GM21367 (cell line): ENCODE measurements at regions not wholly inside any gene's neighbourhood (a gene's known extent, or its start where the extent isn't known, plus 50 kb on each side); places are given as distances from the start of the nearest gene placed in this dataset.

Source experiments
- ATAC-seq: cut with Tn5 transposase; IDR thresholded peaks from one replicate; pipeline ENCODE4 v1.9.1; 2021; ENCODE audit not compliant: unreplicated experiment

GRCh38 chr16:85502357-85502756 is 110.8 kb upstream of the GSE1 start:
- no peak for ATAC-seq

- no peak for ATAC-seq
Measured at GRCh38 chr16:85503679-85504231, 109.4 kb upstream of the GSE1 start.

- no peak for ATAC-seq
Measured at GRCh38 chr16:85504242-85504641, 108.9 kb upstream of the GSE1 start.

- no peak for ATAC-seq
Measured at GRCh38 chr16:85505794-85506634, 107.1 kb upstream of the GSE1 start.

- no peak for ATAC-seq
Measured at GRCh38 chr16:85506635-85506911, 106.5 kb upstream of the GSE1 start.

GRCh38 chr16:85507342-85507741 is 105.8 kb upstream of the GSE1 start:
- ATAC-seq = no peak

GRCh38 chr16:85508388-85508787 is 104.7 kb upstream of the GSE1 start:
- no peak for ATAC-seq

GRCh38 chr16:85508993-85509392 is 104.1 kb upstream of the GSE1 start:
- ATAC-seq = no peak

- no peak for ATAC-seq
Measured at GRCh38 chr16:85510041-85510659, 103.0 kb upstream of the GSE1 start.

GRCh38 chr16:85511938-85512807 is 100.9 kb upstream of the GSE1 start:
- no peak for ATAC-seq

GRCh38 chr16:85512808-85513115 is 100.4 kb upstream of the GSE1 start:
- no peak for ATAC-seq

GRCh38 chr16:85513180-85513579 is 99.9 kb upstream of the GSE1 start:
- ATAC-seq = no peak

GRCh38 chr16:85513649-85514048 is 99.5 kb upstream of the GSE1 start:
- no peak for ATAC-seq

- ATAC-seq = no peak
Measured at GRCh38 chr16:85514295-85514597, 98.9 kb upstream of the GSE1 start.

GRCh38 chr16:85514598-85515318 is 98.4 kb upstream of the GSE1 start:
- ATAC-seq = no peak

- no peak for ATAC-seq
Measured at GRCh38 chr16:85515319-85515745, 97.8 kb upstream of the GSE1 start.

GRCh38 chr16:85515830-85516397 is 97.2 kb upstream of the GSE1 start:
- no peak for ATAC-seq

- ATAC-seq = no peak
Measured at GRCh38 chr16:85517154-85517553, 96.0 kb upstream of the GSE1 start.

GRCh38 chr16:85517563-85518179 is 95.5 kb upstream of the GSE1 start:
- ATAC-seq = no peak

- no peak for ATAC-seq
Measured at GRCh38 chr16:85518398-85519049, 94.6 kb upstream of the GSE1 start.
